Tibial artery (tissue), 4 donors: ENCODE measurements at regions not wholly inside any gene's neighbourhood (a gene's known extent, or its start where the extent isn't known, plus 50 kb on each side); places are given as distances from the start of the nearest gene placed in this dataset.

Source experiments
- DNase-seq, 2 donors: peaks; one replicate each; pipeline ENCODE4 v3.0.0-alpha.2; 2019
- H3K27ac ChIP-seq, 2 donors: fragments of 200-600 bp; sonication (generic) in 1 of 2; 1 replicate in 1 of 2; 2 replicates in 1 of 2; pipeline ENCODE4 v1.5.1; 2018 to 2019; ENCODE audit warnings: mild to moderate bottlenecking in 1 of 2
- H3K27me3 ChIP-seq, 2 donors: fragments of 200-600 bp; sonication (generic) in 1 of 2; one replicate each; pipeline versions ENCODE4 v1.5.1 to v1.6.0; 2016 to 2019
- H3K36me3 ChIP-seq, 3 donors: fragments of 200-600 bp; sonication (generic) in 2 of 3; one replicate each; pipeline ENCODE4 v1.5.1; 2016 to 2019; ENCODE audit warnings: mild to moderate bottlenecking in 2 of 3
- H3K4me1 ChIP-seq, 4 donors: fragments of 200-600 bp; sonication (generic) in 2 of 4; 1 replicate in 3 of 4; 2 replicates in 1 of 4; pipeline ENCODE4 v1.5.1; 2016 to 2019
- H3K4me3 ChIP-seq, 2 donors: fragments of 200-600 bp; sonication (generic) in 1 of 2; 1 replicate in 1 of 2; 2 replicates in 1 of 2; pipeline ENCODE4 v1.5.1; 2018 to 2019; ENCODE audit warnings: mild to moderate bottlenecking in 2 of 2
- H3K9me3 ChIP-seq, 3 donors: fragments of 200-600 bp; sonication (generic) in 1 of 3; one replicate each; pipeline ENCODE4 v1.5.1; 2016 to 2019
- CTCF ChIP-seq, 2 experiments: fragments of 200-600 bp in 1 of 2; fragments of 450-650 bp in 1 of 2; IDR thresholded peaks; one replicate each; pipeline ENCODE4 v1.5.1; 2017 to 2019; ENCODE audit warnings: antibody characterized with exemption in 2 of 2, mild to moderate bottlenecking in 1 of 2, moderate library complexity in 1 of 2
- intact Hi-C: fragments of 100-400 bp; cut with DNase I; formaldehyde crosslinking; loops from one replicate; pipeline ENCODE4 v1.15.0; 2023; ENCODE audit warnings: low total_unique reads

DNA sequence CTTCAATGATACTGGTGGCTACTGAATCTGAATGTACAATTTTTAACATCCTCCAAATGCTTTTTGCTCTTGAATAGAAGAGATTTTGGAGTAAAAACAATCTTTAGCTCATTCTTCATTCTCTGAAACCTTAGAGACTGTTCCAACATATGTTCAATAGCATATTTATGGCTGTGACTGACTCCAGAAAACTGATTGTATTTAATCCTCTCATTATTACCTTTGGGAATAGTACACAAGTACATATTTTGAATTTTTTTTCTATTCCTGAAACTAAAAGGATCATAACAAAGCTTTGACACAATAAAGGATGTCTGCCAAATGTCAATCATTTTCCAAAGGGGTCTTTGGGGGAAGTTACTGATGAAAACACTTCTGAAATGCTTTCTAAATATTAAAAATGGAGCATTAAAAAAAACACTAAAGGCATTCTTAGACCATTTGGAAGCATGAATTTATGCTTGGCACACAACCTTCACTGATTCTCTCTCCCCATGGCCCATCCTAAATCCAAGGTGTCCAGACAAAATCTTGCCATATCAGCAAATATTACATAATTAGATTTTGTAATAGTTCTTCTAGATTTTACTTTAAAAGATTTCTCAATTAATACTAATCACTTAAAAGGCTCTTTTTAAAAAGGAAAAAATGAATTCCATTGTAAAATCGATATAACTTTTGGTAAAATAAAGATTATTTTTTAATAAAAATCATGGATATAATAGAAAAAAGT, 936.8 kb downstream of the EPHA3 start:
- DNase-seq = no peak
- TF ChIP-seq CTCF (IDR thresholded peaks at IDR 0.05) = no peak
- H3K36me3 ChIP-seq = no peaks in the 10 kb centered on the region
- H3K27ac ChIP-seq = no peak overlapping the region
- intact Hi-C loops = no loop called here
- no peaks in the 10 kb centered on the region for H3K4me1 ChIP-seq
- H3K4me3 ChIP-seq = no peak overlapping the region
- H3K9me3 ChIP-seq = no peaks in the 10 kb centered on the region
- no peaks in the 10 kb centered on the region for H3K27me3 ChIP-seq

DNA sequence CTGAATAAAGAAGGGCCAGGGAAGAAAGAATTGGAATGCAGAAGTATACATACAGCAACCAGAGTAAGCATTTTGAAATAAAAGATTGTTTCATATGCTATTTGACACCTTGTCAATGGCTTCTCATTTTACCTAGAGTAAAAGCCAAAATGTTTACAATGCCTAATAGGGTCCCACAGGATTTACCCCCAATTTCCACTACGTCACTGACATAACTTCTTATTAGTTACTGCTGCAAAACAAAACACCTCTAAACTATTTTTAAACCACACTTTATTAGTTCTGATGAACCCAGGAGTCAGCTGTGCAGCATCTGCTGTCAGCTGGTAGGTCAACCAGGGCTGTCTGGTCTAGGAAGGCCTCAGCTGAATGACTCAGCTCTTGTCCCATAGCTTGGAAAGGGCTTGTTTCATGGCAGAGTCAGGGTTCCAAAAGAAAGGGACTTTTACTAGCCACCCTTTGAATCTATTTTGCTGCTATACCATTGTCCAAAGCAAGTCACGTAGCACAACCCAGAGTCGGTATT, 945.1 kb downstream of the EPHA3 start:
- intact Hi-C loops = no loop called here

DNA sequence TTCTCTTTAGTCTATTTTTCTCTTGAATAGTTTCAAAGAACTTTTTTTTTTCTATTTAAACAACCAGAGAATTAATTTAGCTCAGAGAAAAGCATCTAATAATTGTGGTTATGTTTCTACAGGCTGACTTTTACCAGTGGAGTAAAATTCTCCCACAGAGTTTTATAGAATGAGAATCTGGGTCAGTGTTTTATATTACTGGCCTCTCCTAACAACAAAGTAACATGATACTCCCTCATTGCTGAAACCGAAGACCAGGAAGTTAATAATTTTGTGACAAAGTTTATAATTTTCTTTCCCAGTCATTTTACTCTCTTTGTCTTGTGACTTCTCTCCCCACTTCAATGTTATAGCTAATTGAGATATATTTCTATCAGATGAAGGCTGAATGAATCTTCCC, 946.9 kb downstream of the EPHA3 start:
- intact Hi-C loops = no loop called here
- Histone ChIP-seq H3K4me3 (no peak overlapping the region), H3K9me3 (no peaks in the 10 kb centered on the region), H3K36me3 (no peaks in the 10 kb centered on the region), H3K27me3 (no peaks in the 10 kb centered on the region), H3K27ac (peak overlapping the region in 1 of 2 donors; percentile 23), H3K4me1 (peaks cover 0 to 24% (median 0%) of the 10 kb centered on the region in 4 donors)
- TF ChIP-seq CTCF (IDR thresholded peaks at IDR 0.05) = no peak
- no peak for DNase-seq

More for the DNA sequence above, 945.1 kb downstream of the EPHA3 start:
- H3K27ac ChIP-seq = no peak overlapping the region
- TF ChIP-seq CTCF (IDR thresholded peaks at IDR 0.05) = no peak
- no peaks in the 10 kb centered on the region for H3K27me3 ChIP-seq
- no peaks in the 10 kb centered on the region for H3K36me3 ChIP-seq
- DNase-seq = no peak
- no peak overlapping the region for H3K4me3 ChIP-seq
- peaks cover 0 to 24% (median 0%) of the 10 kb centered on the region in 4 donors for H3K4me1 ChIP-seq
- no peaks in the 10 kb centered on the region for H3K9me3 ChIP-seq

DNA sequence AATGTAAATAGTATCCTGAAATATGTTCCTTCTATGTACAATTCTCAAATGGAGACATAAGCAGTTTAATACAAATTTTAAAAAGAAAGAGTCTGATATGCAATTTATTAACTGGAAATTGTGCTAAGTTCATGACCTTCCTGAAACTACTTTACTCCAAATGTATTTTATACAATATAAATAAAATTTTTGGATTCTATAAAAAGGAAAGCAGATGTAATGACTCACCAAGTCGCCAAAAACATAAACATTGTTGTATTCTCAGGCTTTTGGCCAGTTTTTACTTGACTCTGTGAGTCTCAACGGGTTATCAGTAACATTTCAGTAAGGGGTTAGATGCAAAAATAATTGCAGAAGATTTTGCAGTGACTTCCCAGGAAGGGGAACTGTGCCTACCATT, 948.2 kb downstream of the EPHA3 start:
- Histone ChIP-seq H3K36me3 (no peaks in the 10 kb centered on the region), H3K27me3 (no peaks in the 10 kb centered on the region), H3K4me3 (no peak overlapping the region), H3K4me1 (peaks cover 0 to 24% (median 0%) of the 10 kb centered on the region in 4 donors), H3K27ac (no peak overlapping the region), H3K9me3 (no peaks in the 10 kb centered on the region)
- no peak for DNase-seq
- intact Hi-C loops = no loop called here
- no peak for TF ChIP-seq CTCF (IDR thresholded peaks at IDR 0.05)

DNA sequence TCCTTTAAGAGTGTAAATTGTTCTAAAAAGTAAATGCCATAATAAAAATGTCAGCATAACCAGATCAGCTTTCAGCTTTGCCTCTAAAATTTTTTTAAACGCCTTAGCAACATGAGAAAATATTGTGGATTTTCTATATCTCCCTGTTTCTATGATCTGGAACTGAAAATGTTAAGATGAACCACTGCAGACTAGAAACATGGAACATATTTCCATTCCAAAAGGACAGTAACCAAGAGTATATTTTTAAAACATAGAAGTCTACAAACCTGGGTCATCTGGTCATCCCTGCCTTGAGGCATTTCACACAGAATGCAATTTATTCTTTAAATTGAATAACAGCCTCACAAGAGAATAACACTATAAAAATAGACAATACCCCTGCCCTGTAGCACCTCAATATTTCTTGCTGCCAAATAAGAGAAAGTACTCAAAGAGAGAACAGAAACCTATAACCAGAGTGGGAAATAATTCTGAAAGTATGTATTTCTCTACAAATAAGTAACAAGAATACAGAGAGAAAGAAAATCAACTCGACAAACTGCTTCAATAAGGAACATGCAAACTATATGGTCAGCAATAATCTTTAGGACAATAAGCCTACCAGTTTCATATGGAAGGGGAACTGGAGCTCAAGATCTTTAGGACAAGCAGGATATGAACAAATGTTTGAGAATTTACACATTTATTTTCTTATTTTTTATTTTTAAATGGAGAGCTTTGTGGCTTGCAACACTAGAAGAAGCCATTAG, 949.0 kb downstream of the EPHA3 start:
- Histone ChIP-seq H3K36me3 (no peaks in the 10 kb centered on the region), H3K27ac (no peak overlapping the region), H3K4me1 (peaks cover 0 to 24% (median 0%) of the 10 kb centered on the region in 4 donors), H3K4me3 (no peak overlapping the region), H3K9me3 (no peaks in the 10 kb centered on the region), H3K27me3 (no peaks in the 10 kb centered on the region)
- DNase-seq = no peak
- intact Hi-C loops = no loop called here
- no peak for TF ChIP-seq CTCF (IDR thresholded peaks at IDR 0.05)
